Panc1 (cell line): ENCODE measurements at regions not wholly inside any gene's neighbourhood (a gene's known extent, or its start where the extent isn't known, plus 50 kb on each side); places are given as distances from the start of the nearest gene placed in this dataset.

Experiments
- POLR2AphosphoS5 ChIP-seq: IDR thresholded peaks from 2 replicates; pipeline ENCODE4 v1.6.1; 2012; ENCODE audit warnings: mild to moderate bottlenecking, low read depth, low read length, moderate library complexity
- SIN3A ChIP-seq: IDR thresholded peaks from 2 replicates; pipeline ENCODE4 v1.6.1; 2012; ENCODE audit warnings: low read depth, mild to moderate bottlenecking, low read length, moderate library complexity, borderline replicate concordance; ENCODE audit not compliant: insufficient read depth
- TCF7L2 ChIP-seq: IDR thresholded peaks from 2 replicates; pipeline ENCODE4 v1.6.1; 2011; ENCODE audit warnings: mild to moderate bottlenecking, low read depth, low read length, inconsistent platforms
- TF ChIP-seq, protein P1 (sequence below): fragments of 450-650 bp; IDR thresholded peaks from 2 replicates; pipeline ENCODE4 v1.5.1; 2017; ENCODE audit warnings: mild to moderate bottlenecking
- TF ChIP-seq, protein P2 (sequence below), 2 experiments: IDR thresholded peaks; 2 replicates each; pipeline ENCODE4 v1.6.1; 2011 to 2012; ENCODE audit warnings: low read depth in 2 of 2, control low read depth in 1 of 2, low read length in 1 of 2, mild to moderate bottlenecking in 1 of 2, moderate library complexity in 1 of 2; ENCODE audit not compliant: insufficient read depth in 1 of 2

DNA sequence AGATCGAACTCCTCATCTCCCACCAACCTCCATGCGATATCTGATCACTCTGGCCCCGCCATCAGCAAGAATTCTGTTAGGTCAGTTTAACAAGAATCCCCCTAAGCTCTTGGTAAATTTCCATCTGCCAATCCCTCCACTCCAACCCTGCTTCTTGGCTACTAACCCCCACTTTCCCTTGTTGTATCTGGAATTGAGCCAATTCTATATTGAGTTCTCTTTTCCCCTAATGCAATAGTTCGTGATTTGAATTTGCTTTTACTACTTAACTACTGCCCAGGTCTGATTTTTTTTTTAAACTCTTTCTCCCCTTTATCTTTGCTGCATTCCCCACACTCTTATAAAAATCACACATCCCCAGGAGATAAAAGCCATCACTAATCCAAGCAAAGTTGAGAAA is 159.3 kb upstream of the STK17B start:
- TF ChIP-seq, protein P1, sequence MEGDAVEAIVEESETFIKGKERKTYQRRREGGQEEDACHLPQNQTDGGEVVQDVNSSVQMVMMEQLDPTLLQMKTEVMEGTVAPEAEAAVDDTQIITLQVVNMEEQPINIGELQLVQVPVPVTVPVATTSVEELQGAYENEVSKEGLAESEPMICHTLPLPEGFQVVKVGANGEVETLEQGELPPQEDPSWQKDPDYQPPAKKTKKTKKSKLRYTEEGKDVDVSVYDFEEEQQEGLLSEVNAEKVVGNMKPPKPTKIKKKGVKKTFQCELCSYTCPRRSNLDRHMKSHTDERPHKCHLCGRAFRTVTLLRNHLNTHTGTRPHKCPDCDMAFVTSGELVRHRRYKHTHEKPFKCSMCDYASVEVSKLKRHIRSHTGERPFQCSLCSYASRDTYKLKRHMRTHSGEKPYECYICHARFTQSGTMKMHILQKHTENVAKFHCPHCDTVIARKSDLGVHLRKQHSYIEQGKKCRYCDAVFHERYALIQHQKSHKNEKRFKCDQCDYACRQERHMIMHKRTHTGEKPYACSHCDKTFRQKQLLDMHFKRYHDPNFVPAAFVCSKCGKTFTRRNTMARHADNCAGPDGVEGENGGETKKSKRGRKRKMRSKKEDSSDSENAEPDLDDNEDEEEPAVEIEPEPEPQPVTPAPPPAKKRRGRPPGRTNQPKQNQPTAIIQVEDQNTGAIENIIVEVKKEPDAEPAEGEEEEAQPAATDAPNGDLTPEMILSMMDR: no peak
- TF ChIP-seq TCF7L2 (no peak), POLR2AphosphoS5 (no peak), SIN3A (no peak)
- TF ChIP-seq, protein P2, sequence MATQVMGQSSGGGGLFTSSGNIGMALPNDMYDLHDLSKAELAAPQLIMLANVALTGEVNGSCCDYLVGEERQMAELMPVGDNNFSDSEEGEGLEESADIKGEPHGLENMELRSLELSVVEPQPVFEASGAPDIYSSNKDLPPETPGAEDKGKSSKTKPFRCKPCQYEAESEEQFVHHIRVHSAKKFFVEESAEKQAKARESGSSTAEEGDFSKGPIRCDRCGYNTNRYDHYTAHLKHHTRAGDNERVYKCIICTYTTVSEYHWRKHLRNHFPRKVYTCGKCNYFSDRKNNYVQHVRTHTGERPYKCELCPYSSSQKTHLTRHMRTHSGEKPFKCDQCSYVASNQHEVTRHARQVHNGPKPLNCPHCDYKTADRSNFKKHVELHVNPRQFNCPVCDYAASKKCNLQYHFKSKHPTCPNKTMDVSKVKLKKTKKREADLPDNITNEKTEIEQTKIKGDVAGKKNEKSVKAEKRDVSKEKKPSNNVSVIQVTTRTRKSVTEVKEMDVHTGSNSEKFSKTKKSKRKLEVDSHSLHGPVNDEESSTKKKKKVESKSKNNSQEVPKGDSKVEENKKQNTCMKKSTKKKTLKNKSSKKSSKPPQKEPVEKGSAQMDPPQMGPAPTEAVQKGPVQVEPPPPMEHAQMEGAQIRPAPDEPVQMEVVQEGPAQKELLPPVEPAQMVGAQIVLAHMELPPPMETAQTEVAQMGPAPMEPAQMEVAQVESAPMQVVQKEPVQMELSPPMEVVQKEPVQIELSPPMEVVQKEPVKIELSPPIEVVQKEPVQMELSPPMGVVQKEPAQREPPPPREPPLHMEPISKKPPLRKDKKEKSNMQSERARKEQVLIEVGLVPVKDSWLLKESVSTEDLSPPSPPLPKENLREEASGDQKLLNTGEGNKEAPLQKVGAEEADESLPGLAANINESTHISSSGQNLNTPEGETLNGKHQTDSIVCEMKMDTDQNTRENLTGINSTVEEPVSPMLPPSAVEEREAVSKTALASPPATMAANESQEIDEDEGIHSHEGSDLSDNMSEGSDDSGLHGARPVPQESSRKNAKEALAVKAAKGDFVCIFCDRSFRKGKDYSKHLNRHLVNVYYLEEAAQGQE (IDR thresholded peaks at IDR 0.05; ENCODE audit: insufficient read depth in 1 of 2, low read depth in 2 of 2, low read length in 1 of 2): no peak
